Renal cortex interstitium (tissue), 11 donors: ENCODE measurements at regions not wholly inside any gene's neighbourhood (a gene's known extent, or its start where the extent isn't known, plus 50 kb on each side); places are given as distances from the start of the nearest gene placed in this dataset.
"Not testable (repeated sequence)": the region's sequence is repeated elsewhere in the genome, so short reads cannot be mapped to it uniquely, and the experiment has no call there.

ENCODE experiments used
- DNase-seq, 11 donors: peaks; one replicate each; pipeline ENCODE4 v3.0.0-alpha.2; 2013; ENCODE audit warnings: low read depth in 9 of 11, low spot score in 4 of 11; ENCODE audit errors: extremely low read depth in 1 of 11

GRCh38 chr4:137909529-137910309, 332.4 kb downstream of the SLC7A11 start:
- DNase-seq: no peak

GRCh38 chr4:137905930-137906329, 336.2 kb downstream of the SLC7A11 start:
- no peak for DNase-seq

GRCh38 chr4:137901114-137901513, 341.0 kb downstream of the SLC7A11 start:
- DNase-seq: no peak

- DNase-seq: no peak
Observed at GRCh38 chr4:137896221-137896737, 345.9 kb downstream of the SLC7A11 start.

- not testable (repeated sequence) for DNase-seq
Observed at GRCh38 chr4:137895515-137895914, 346.6 kb downstream of the SLC7A11 start.

- no peak for DNase-seq
Observed at GRCh38 chr4:137892134-137892533, 350.0 kb downstream of the SLC7A11 start.

GRCh38 chr4:137890812-137891211, 351.3 kb downstream of the SLC7A11 start:
- no peak for DNase-seq

- no peak for DNase-seq
Observed at GRCh38 chr4:137881641-137882040, 349.3 kb upstream of the PCDH18 start.

GRCh38 chr4:137868067-137868466, 335.8 kb upstream of the PCDH18 start:
- not testable (repeated sequence) for DNase-seq

GRCh38 chr4:137866671-137867070, 334.4 kb upstream of the PCDH18 start:
- no peak for DNase-seq

- DNase-seq: peak in 1 of 11 donors; percentile 7
Observed at GRCh38 chr4:137861682-137862081, 329.4 kb upstream of the PCDH18 start.

- no peak for DNase-seq
Observed at GRCh38 chr4:137853424-137853823, 321.1 kb upstream of the PCDH18 start.

- DNase-seq: no peak
Observed at GRCh38 chr4:137852326-137852725, 320.0 kb upstream of the PCDH18 start.

GRCh38 chr4:137851435-137851834, 319.1 kb upstream of the PCDH18 start:
- no peak for DNase-seq

- DNase-seq: not testable (repeated sequence)
Observed at GRCh38 chr4:137827945-137828344, 295.7 kb upstream of the PCDH18 start.

- no peak for DNase-seq
Observed at GRCh38 chr4:137825505-137825904, 293.2 kb upstream of the PCDH18 start.

- DNase-seq: no peak
Observed at GRCh38 chr4:137823007-137823406, 290.7 kb upstream of the PCDH18 start.

- DNase-seq: peak in 3 of 11 donors; percentile 7 to 13 (median 10)
Observed at GRCh38 chr4:137819964-137820383, 287.7 kb upstream of the PCDH18 start.

GRCh38 chr4:137812258-137812657, 280.0 kb upstream of the PCDH18 start:
- DNase-seq: no peak

GRCh38 chr4:137806420-137806819, 274.1 kb upstream of the PCDH18 start:
- DNase-seq: no peak
